Hypothalamus (tissue), 51 donors: ENCODE measurements at regions not wholly inside any gene's neighbourhood (a gene's known extent, or its start where the extent isn't known, plus 50 kb on each side); places are given as distances from the start of the nearest gene placed in this dataset.

Experiments used
- DNase-seq, 51 donors: peaks; one replicate each; lab custom pipeline; 2025; lab: John Stamatoyannopoulos, UW

- DNase-seq = no peak
Measured at GRCh38 chr5:173716058-173716682, 99.7 kb upstream of the BOD1 start.

- DNase-seq = no peak
Measured at GRCh38 chr5:173717959-173718358, 101.5 kb upstream of the BOD1 start.

GRCh38 chr5:173718469-173718868 is 102.0 kb upstream of the BOD1 start:
- DNase-seq = no peak

GRCh38 chr5:173719731-173720082 is 103.3 kb upstream of the BOD1 start:
- DNase-seq = no peak

- no peak for DNase-seq
Measured at GRCh38 chr5:173720286-173720952, 104.0 kb upstream of the BOD1 start.

- DNase-seq = no peak
Measured at GRCh38 chr5:173720953-173721600, 104.6 kb upstream of the BOD1 start.

- DNase-seq = no peak
Measured at GRCh38 chr5:173721601-173722232, 105.3 kb upstream of the BOD1 start.

- no peak for DNase-seq
Measured at GRCh38 chr5:173726846-173727557, 110.6 kb upstream of the BOD1 start.

- DNase-seq = no peak
Measured at GRCh38 chr5:173727839-173728778, 111.7 kb upstream of the BOD1 start.

GRCh38 chr5:173729079-173729765 is 112.8 kb upstream of the BOD1 start:
- no peak for DNase-seq

- DNase-seq = no peak
Measured at GRCh38 chr5:173730632-173731298, 114.3 kb upstream of the BOD1 start.

- peak in 9 of 51 donors; percentile 14 to 53 (median 39) for DNase-seq
Measured at GRCh38 chr5:173733021-173733420, 116.6 kb upstream of the BOD1 start.

- peak in 1 of 51 donors; percentile 23 for DNase-seq
Measured at GRCh38 chr5:173733425-173733824, 117.0 kb upstream of the BOD1 start.

- DNase-seq = no peak
Measured at GRCh38 chr5:173733831-173734501, 117.5 kb upstream of the BOD1 start.

GRCh38 chr5:173734716-173735115 is 118.3 kb upstream of the BOD1 start:
- DNase-seq = no peak

- no peak for DNase-seq
Measured at GRCh38 chr5:173735184-173735583, 118.7 kb upstream of the BOD1 start.

GRCh38 chr5:173735691-173736090 is 119.2 kb upstream of the BOD1 start:
- DNase-seq = no peak

- DNase-seq = no peak
Measured at GRCh38 chr5:173736374-173736773, 119.9 kb upstream of the BOD1 start.
